Keratinocyte (primary cell): ENCODE measurements at regions not wholly inside any gene's neighbourhood (a gene's known extent, or its start where the extent isn't known, plus 50 kb on each side); places are given as distances from the start of the nearest gene placed in this dataset.

Source experiments
- DNase-seq: peaks from one replicate; pipeline ENCODE4 v3.0.0-alpha.2; 2011; ENCODE audit warnings: low read depth, missing footprints, low spot score
- FAIRE-seq: peaks from 2 replicates; lab custom pipeline; 2011; peaks lifted over from hg19 to GRCh38; lab: Jason Lieb, UNC
- H2AFZ ChIP-seq: 2 replicates; pipeline ENCODE4 v1.6.0; 2012; ENCODE audit warnings: low read length, control low read depth, inconsistent platforms; ENCODE audit not compliant: control insufficient read depth
- H3K27ac ChIP-seq: 2 replicates; pipeline ENCODE4 v1.5.1; 2011; ENCODE audit warnings: low read length; ENCODE audit not compliant: control insufficient read depth, insufficient read depth
- H3K27me3 ChIP-seq: 3 replicates; pipeline ENCODE4 v1.6.0; 2011; ENCODE audit warnings: low read length; ENCODE audit not compliant: control insufficient read depth, insufficient read depth; ENCODE audit errors: extremely low read depth
- H3K36me3 ChIP-seq, 2 experiments: 2 replicates in 1 of 2; 3 replicates in 1 of 2; pipeline ENCODE4 v1.5.1; 2011; ENCODE audit warnings: low read length in 2 of 2, mild to moderate bottlenecking in 1 of 2; ENCODE audit not compliant: control insufficient read depth in 2 of 2, insufficient read depth in 2 of 2; ENCODE audit errors: extremely low read depth in 1 of 2
- H3K4me1 ChIP-seq: 3 replicates; pipeline ENCODE4 v1.5.1; 2011; ENCODE audit warnings: low read length; ENCODE audit not compliant: control insufficient read depth, insufficient read depth; ENCODE audit errors: extremely low read depth
- H3K4me2 ChIP-seq: 3 replicates; pipeline ENCODE4 v1.6.0; 2011; ENCODE audit warnings: low read depth, low read length; ENCODE audit not compliant: control insufficient read depth, insufficient read depth; ENCODE audit errors: extremely low read depth
- H3K4me3 ChIP-seq, 3 experiments: fragments of 200-600 bp in 1 of 3; sonication (generic) in 1 of 3; 2 replicates in 2 of 3; 3 replicates in 1 of 3; pipeline ENCODE4 v1.5.1; 2011 to 2016; ENCODE audit warnings: low read length in 3 of 3, mild to moderate bottlenecking in 3 of 3, control low read depth in 2 of 3, inconsistent platforms in 1 of 3, low read depth in 1 of 3, mixed read lengths in 1 of 3, mixed run types in 1 of 3, moderate library complexity in 1 of 3; ENCODE audit not compliant: control insufficient read depth in 2 of 3, insufficient read depth in 2 of 3; ENCODE audit errors: extremely low read depth in 1 of 3
- H3K79me2 ChIP-seq: 2 replicates; pipeline ENCODE4 v1.6.0; 2012; ENCODE audit warnings: low read length; ENCODE audit not compliant: control insufficient read depth, insufficient read depth
- H3K9ac ChIP-seq: 3 replicates; pipeline ENCODE4 v1.6.0; 2011; ENCODE audit warnings: low read length; ENCODE audit not compliant: control insufficient read depth, insufficient read depth; ENCODE audit errors: extremely low read depth
- H3K9me1 ChIP-seq: 3 replicates; pipeline ENCODE4 v1.6.0; 2011; ENCODE audit warnings: low read length; ENCODE audit not compliant: control insufficient read depth, insufficient read depth; ENCODE audit errors: extremely low read depth
- H3K9me3 ChIP-seq: 2 replicates; pipeline ENCODE4 v1.5.1; 2012; ENCODE audit warnings: low read depth, low read length; ENCODE audit not compliant: control insufficient read depth
- H4K20me1 ChIP-seq: 3 replicates; pipeline ENCODE4 v1.6.0; 2011; ENCODE audit warnings: low read length; ENCODE audit not compliant: control insufficient read depth, insufficient read depth; ENCODE audit errors: extremely low read depth
- CTCF ChIP-seq, 3 experiments: IDR thresholded peaks in 1 of 3; conservative IDR thresholded peaks in 1 of 3; optimal IDR thresholded peaks in 1 of 3; 2 replicates in 2 of 3; 3 replicates in 1 of 3; pipeline versions ENCODE3 to v1.5.1; 2011; ENCODE audit warnings: low read length in 3 of 3, mild to moderate bottlenecking in 3 of 3, moderate library complexity in 2 of 3, control low read depth in 1 of 3, inconsistent platforms in 1 of 3; ENCODE audit not compliant: insufficient read depth in 2 of 3; ENCODE audit errors: extremely low read depth in 1 of 3
- EZH2 ChIP-seq: IDR thresholded peaks from one replicate; pipeline ENCODE4 v1.6.1; 2012; ENCODE audit warnings: inconsistent platforms, mild to moderate bottlenecking, low read length, moderate library complexity
- dilution Hi-C: fragments of 300-500 bp; cut with MboI; formaldehyde crosslinking; loops from one replicate; pipeline ENCODE4 v1.7.0; 2020; ENCODE audit warnings: low sequenced_read_pairs; ENCODE audit not compliant: extremely low pct_ligation_motif_present

- TF ChIP-seq CTCF (optimal IDR thresholded peaks at IDR 0.05 in 1 of 3, IDR thresholded peaks at IDR 0.05 in 1 of 3, conservative IDR thresholded peaks at IDR 0.05 in 1 of 3; ENCODE audit: extremely low read depth in 1 of 3, insufficient read depth in 2 of 3, low read length in 3 of 3) (no peak), EZH2 (no peak)
- Histone ChIP-seq H3K9me1 (no peaks in the 10 kb centered on the region), H3K9ac (no peak overlapping the region), H3K27ac (no peak overlapping the region), H4K20me1 (no peaks in the 10 kb centered on the region), H3K9me3 (no peaks in the 10 kb centered on the region), H3K79me2 (no peaks in the 10 kb centered on the region), H3K4me1 (no peaks in the 10 kb centered on the region), H3K4me3 (no peak overlapping the region), H3K4me2 (no peak overlapping the region), H3K36me3 (no peaks in the 10 kb centered on the region), H2AFZ (no peak overlapping the region), H3K27me3 (no peaks in the 10 kb centered on the region)
- FAIRE-seq (no peak), DNase-seq (no peak)
- dilution Hi-C loops: no loop called here
Measured at GRCh38 chr4:28176942-28177341, 1316.3 kb downstream of the STIM2 start.

DNA sequence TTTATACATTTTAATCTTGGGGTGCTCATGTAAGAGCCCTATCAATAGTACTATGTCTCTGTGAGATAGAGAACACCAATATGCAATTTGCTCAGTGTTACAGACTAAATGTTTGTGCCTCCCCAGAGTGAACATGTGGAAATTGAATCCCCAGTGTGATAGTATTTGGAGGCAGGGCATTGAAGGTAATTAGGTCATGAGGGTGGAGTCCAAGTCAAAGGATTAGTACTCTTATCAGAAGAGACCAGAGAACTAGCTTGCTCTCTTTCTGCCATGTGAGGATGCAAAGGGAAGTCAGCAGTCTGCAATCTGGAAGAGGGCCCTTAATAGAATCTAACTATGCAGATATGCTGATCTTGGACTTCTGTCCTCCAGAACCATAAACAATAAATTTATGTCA is 1317.0 kb downstream of the STIM2 start:
- no peak for TF ChIP-seq CTCF (optimal IDR thresholded peaks at IDR 0.05 in 1 of 3, IDR thresholded peaks at IDR 0.05 in 1 of 3, conservative IDR thresholded peaks at IDR 0.05 in 1 of 3; ENCODE audit: extremely low read depth in 1 of 3, insufficient read depth in 2 of 3, low read length in 3 of 3)
- H3K9me3 ChIP-seq: no peaks in the 10 kb centered on the region
- H4K20me1 ChIP-seq: no peaks in the 10 kb centered on the region
- no peak for DNase-seq
- H3K27me3 ChIP-seq: no peaks in the 10 kb centered on the region
- H3K9me1 ChIP-seq: no peaks in the 10 kb centered on the region
- H2AFZ ChIP-seq: no peak overlapping the region
- FAIRE-seq: no peak
- H3K4me2 ChIP-seq: no peak overlapping the region
- dilution Hi-C loops: no loop called here
- no peaks in the 10 kb centered on the region for H3K79me2 ChIP-seq
- H3K9ac ChIP-seq: no peak overlapping the region
- H3K36me3 ChIP-seq: no peaks in the 10 kb centered on the region
- H3K4me3 ChIP-seq: no peak overlapping the region
- no peaks in the 10 kb centered on the region for H3K4me1 ChIP-seq
- H3K27ac ChIP-seq: no peak overlapping the region
